Spleen (tissue), 7 donors: ENCODE measurements at regions not wholly inside any gene's neighbourhood (a gene's known extent, or its start where the extent isn't known, plus 50 kb on each side); places are given as distances from the start of the nearest gene placed in this dataset.

ENCODE experiments used
- POLR2A ChIP-seq, 3 donors: fragments of 450-650 bp; IDR thresholded peaks; one replicate each; pipeline ENCODE4 v1.5.1; 2017; ENCODE audit warnings: antibody characterized with exemption in 3 of 3, mild to moderate bottlenecking in 1 of 3
- TF ChIP-seq, protein P1 (sequence below), 11 experiments: fragments of 200-600 bp in 7 of 11; fragments of 450-650 bp in 4 of 11; sonication (generic) in 4 of 11; IDR thresholded peaks in 8 of 11; conservative IDR thresholded peaks in 3 of 11; 1 replicate in 7 of 11; 2 replicates in 4 of 11; pipeline versions ENCODE4 v1.4.0 to v1.8.0; 2016 to 2021; ENCODE audit warnings: antibody characterized with exemption in 11 of 11, inconsistent platforms in 4 of 11, mild to moderate bottlenecking in 1 of 11
- donor health status: DM: no; HTN: no; CAD: no; lungs with moderate emphysema.
- donor health status: DM: no; HTN: no; CAD: no.
- donor health status: DM: no; HTN: no; CAD: no.

- TF ChIP-seq, protein P1, sequence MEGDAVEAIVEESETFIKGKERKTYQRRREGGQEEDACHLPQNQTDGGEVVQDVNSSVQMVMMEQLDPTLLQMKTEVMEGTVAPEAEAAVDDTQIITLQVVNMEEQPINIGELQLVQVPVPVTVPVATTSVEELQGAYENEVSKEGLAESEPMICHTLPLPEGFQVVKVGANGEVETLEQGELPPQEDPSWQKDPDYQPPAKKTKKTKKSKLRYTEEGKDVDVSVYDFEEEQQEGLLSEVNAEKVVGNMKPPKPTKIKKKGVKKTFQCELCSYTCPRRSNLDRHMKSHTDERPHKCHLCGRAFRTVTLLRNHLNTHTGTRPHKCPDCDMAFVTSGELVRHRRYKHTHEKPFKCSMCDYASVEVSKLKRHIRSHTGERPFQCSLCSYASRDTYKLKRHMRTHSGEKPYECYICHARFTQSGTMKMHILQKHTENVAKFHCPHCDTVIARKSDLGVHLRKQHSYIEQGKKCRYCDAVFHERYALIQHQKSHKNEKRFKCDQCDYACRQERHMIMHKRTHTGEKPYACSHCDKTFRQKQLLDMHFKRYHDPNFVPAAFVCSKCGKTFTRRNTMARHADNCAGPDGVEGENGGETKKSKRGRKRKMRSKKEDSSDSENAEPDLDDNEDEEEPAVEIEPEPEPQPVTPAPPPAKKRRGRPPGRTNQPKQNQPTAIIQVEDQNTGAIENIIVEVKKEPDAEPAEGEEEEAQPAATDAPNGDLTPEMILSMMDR (IDR thresholded peaks at IDR 0.05 in 8 of 11, conservative IDR thresholded peaks at IDR 0.05 in 3 of 11): no peak
- no peak for TF ChIP-seq POLR2A (IDR thresholded peaks at IDR 0.05)
These were observed 226.4 kb upstream of the FOXF1 start for GRCh38 chr16:86283944-86284343.
